GM23338 (cell line): ENCODE measurements at regions not wholly inside any gene's neighbourhood (a gene's known extent, or its start where the extent isn't known, plus 50 kb on each side); places are given as distances from the start of the nearest gene placed in this dataset.

ENCODE experiments used
- CREB1 ChIP-seq: fragments of 250-450 bp; sonication (Bioruptor Pico); IDR thresholded peaks from 2 replicates; pipeline ENCODE4 v1.5.0; 2020; ENCODE audit warnings: low read depth, mild to moderate bottlenecking, moderate library complexity
- EZH2 ChIP-seq: fragments of 200-600 bp; sonication (generic); IDR thresholded peaks from one replicate; pipeline ENCODE4 v1.8.0; 2017; ENCODE audit warnings: antibody characterized with exemption, mild to moderate bottlenecking, low read depth; ENCODE audit not compliant: unreplicated experiment
- EZH2phosphoT487 ChIP-seq: fragments of 200-600 bp; sonication (generic); IDR thresholded peaks from one replicate; pipeline ENCODE4 v1.8.1; 2018; ENCODE audit warnings: antibody characterized with exemption; ENCODE audit not compliant: unreplicated experiment
- POLR2AphosphoS5 ChIP-seq: IDR thresholded peaks from 2 replicates; pipeline ENCODE4 v1.6.1; 2016; ENCODE audit warnings: antibody characterized with exemption, low read depth
- TF ChIP-seq, protein P1 (sequence below), 2 experiments: fragments of 200-600 bp in 1 of 2; sonication (generic) in 1 of 2; conservative IDR thresholded peaks; 2 replicates each; pipeline versions ENCODE4 v1.5.1 to v1.6.1; 2016 to 2017; ENCODE audit warnings: antibody characterized with exemption in 2 of 2, low read depth in 2 of 2, mild to moderate bottlenecking in 2 of 2, moderate library complexity in 1 of 2
- TF ChIP-seq, protein P2 (sequence below): IDR thresholded peaks from one replicate; pipeline ENCODE4 v1.6.1; 2018; ENCODE audit warnings: antibody characterized with exemption; ENCODE audit not compliant: unreplicated experiment

DNA sequence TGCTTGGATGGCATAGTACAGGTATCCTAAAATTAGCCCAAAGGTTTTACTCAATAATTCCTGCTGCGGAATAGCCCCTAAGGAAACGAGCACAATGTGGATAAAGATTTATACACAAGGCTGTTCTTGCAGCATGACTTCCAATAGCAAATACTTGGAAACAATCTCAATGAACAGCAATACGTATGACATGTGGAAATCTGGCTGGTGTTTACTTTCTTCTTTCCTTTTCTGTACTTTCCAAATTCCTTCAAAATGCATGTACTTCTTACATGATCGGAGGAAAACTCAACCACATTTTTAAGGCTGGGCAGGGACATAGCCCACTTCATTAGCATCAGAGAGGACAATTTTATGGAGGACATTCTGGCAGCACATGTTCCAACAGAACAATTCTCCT lies 86.6 kb downstream of the C16orf95 start:
- TF ChIP-seq, protein P1, sequence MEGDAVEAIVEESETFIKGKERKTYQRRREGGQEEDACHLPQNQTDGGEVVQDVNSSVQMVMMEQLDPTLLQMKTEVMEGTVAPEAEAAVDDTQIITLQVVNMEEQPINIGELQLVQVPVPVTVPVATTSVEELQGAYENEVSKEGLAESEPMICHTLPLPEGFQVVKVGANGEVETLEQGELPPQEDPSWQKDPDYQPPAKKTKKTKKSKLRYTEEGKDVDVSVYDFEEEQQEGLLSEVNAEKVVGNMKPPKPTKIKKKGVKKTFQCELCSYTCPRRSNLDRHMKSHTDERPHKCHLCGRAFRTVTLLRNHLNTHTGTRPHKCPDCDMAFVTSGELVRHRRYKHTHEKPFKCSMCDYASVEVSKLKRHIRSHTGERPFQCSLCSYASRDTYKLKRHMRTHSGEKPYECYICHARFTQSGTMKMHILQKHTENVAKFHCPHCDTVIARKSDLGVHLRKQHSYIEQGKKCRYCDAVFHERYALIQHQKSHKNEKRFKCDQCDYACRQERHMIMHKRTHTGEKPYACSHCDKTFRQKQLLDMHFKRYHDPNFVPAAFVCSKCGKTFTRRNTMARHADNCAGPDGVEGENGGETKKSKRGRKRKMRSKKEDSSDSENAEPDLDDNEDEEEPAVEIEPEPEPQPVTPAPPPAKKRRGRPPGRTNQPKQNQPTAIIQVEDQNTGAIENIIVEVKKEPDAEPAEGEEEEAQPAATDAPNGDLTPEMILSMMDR (conservative IDR thresholded peaks at IDR 0.05; ENCODE audit: low read depth in 2 of 2), result no peak
- TF ChIP-seq POLR2AphosphoS5 (no peak), EZH2phosphoT487 (no peak), EZH2 (no peak), CREB1 (CRISPR knock-in tag) (no peak)
- TF ChIP-seq, protein P2, sequence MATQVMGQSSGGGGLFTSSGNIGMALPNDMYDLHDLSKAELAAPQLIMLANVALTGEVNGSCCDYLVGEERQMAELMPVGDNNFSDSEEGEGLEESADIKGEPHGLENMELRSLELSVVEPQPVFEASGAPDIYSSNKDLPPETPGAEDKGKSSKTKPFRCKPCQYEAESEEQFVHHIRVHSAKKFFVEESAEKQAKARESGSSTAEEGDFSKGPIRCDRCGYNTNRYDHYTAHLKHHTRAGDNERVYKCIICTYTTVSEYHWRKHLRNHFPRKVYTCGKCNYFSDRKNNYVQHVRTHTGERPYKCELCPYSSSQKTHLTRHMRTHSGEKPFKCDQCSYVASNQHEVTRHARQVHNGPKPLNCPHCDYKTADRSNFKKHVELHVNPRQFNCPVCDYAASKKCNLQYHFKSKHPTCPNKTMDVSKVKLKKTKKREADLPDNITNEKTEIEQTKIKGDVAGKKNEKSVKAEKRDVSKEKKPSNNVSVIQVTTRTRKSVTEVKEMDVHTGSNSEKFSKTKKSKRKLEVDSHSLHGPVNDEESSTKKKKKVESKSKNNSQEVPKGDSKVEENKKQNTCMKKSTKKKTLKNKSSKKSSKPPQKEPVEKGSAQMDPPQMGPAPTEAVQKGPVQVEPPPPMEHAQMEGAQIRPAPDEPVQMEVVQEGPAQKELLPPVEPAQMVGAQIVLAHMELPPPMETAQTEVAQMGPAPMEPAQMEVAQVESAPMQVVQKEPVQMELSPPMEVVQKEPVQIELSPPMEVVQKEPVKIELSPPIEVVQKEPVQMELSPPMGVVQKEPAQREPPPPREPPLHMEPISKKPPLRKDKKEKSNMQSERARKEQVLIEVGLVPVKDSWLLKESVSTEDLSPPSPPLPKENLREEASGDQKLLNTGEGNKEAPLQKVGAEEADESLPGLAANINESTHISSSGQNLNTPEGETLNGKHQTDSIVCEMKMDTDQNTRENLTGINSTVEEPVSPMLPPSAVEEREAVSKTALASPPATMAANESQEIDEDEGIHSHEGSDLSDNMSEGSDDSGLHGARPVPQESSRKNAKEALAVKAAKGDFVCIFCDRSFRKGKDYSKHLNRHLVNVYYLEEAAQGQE, result no peak
